ENCODE measurements at regions not wholly inside any gene's neighbourhood (a gene's known extent, or its start where the extent isn't known, plus 50 kb on each side); places are given as distances from the start of the nearest gene placed in this dataset.

- no peaks in the 10 kb centered on the region for H3F3A ChIP-seq (ENCODE audit: insufficient read depth, low read length)
- H3K27me3 ChIP-seq (ENCODE audit: insufficient read depth, low read length), result peaks cover 6% of the 10 kb centered on the region; the same call in 1 of the 2 replicates
- H3K9me3 ChIP-seq (ENCODE audit: low read length), result no peaks in the 10 kb centered on the region
- no peaks in the 10 kb centered on the region for H3K36me3 ChIP-seq (ENCODE audit: insufficient read depth, low read length)
- no peak overlapping the region for H2AFZ ChIP-seq (ENCODE audit: low read length)
- no peak for TF ChIP-seq CTCF (IDR thresholded peaks at IDR 0.05; ENCODE audit: low read length)
- no peak for TF ChIP-seq EZH2 (IDR thresholded peaks at IDR 0.05; ENCODE audit: borderline replicate concordance, low read length)
- no peaks in the 10 kb centered on the region for H3K79me2 ChIP-seq (ENCODE audit: insufficient read depth, low read length)
- H3K4me3 ChIP-seq (ENCODE audit: low read depth, low read length, poor library complexity, severe bottlenecking), result no peak overlapping the region
- no peaks in the 10 kb centered on the region for H3K9me2 ChIP-seq (ENCODE audit: low read depth, low read length)
- H3K9ac ChIP-seq (ENCODE audit: low read length), result no peak overlapping the region
- no peak overlapping the region for H3K4me2 ChIP-seq (ENCODE audit: low read length)
- no peaks in the 10 kb centered on the region for H4K20me1 ChIP-seq (ENCODE audit: insufficient read depth, low read length)
- H3K27ac ChIP-seq (ENCODE audit: low read depth, low read length, poor library complexity, severe bottlenecking), result no peak overlapping the region
- H3K4me1 ChIP-seq (ENCODE audit: insufficient read depth, low read length, severe bottlenecking), result no peaks in the 10 kb centered on the region
These were observed 247.9 kb downstream of the FOXD2 start for GRCh38 chr1:47685763-47686066.

- Histone ChIP-seq H3K27ac (ENCODE audit: low read depth, low read length, poor library complexity, severe bottlenecking) (no peak overlapping the region), H4K20me1 (ENCODE audit: insufficient read depth, low read length) (no peaks in the 10 kb centered on the region), H3K36me3 (ENCODE audit: insufficient read depth, low read length) (no peaks in the 10 kb centered on the region), H2AFZ (ENCODE audit: low read length) (no peak overlapping the region), H3K4me1 (ENCODE audit: insufficient read depth, low read length, severe bottlenecking) (no peaks in the 10 kb centered on the region), H3K4me3 (ENCODE audit: low read depth, low read length, poor library complexity, severe bottlenecking) (no peak overlapping the region), H3K4me2 (ENCODE audit: low read length) (no peak overlapping the region), H3F3A (ENCODE audit: insufficient read depth, low read length) (no peaks in the 10 kb centered on the region), H3K9me3 (ENCODE audit: low read length) (no peaks in the 10 kb centered on the region), H3K9me2 (ENCODE audit: low read depth, low read length) (no peaks in the 10 kb centered on the region), H3K79me2 (ENCODE audit: insufficient read depth, low read length) (no peaks in the 10 kb centered on the region), H3K9ac (ENCODE audit: low read length) (no peak overlapping the region), H3K27me3 (ENCODE audit: insufficient read depth, low read length) (peaks cover 6% of the 10 kb centered on the region; the same call in 1 of the 2 replicates)
- TF ChIP-seq EZH2 (IDR thresholded peaks at IDR 0.05; ENCODE audit: borderline replicate concordance, low read length) (no peak), CTCF (IDR thresholded peaks at IDR 0.05; ENCODE audit: low read length) (no peak)
These were observed 249.1 kb downstream of the FOXD2 start for GRCh38 chr1:47686731-47687630.

GRCh38 chr1:47687631-47688460, 250.0 kb downstream of the FOXD2 start:
- Histone ChIP-seq H3K4me3 (ENCODE audit: low read depth, low read length, poor library complexity, severe bottlenecking) (no peak overlapping the region), H3K79me2 (ENCODE audit: insufficient read depth, low read length) (no peaks in the 10 kb centered on the region), H3K27ac (ENCODE audit: low read depth, low read length, poor library complexity, severe bottlenecking) (no peak overlapping the region), H3K27me3 (ENCODE audit: insufficient read depth, low read length) (peaks cover 6% of the 10 kb centered on the region; the same call in 1 of the 2 replicates), H3K36me3 (ENCODE audit: insufficient read depth, low read length) (no peaks in the 10 kb centered on the region), H4K20me1 (ENCODE audit: insufficient read depth, low read length) (no peaks in the 10 kb centered on the region), H3K9me3 (ENCODE audit: low read length) (no peaks in the 10 kb centered on the region), H3K9me2 (ENCODE audit: low read depth, low read length) (no peaks in the 10 kb centered on the region), H3K4me1 (ENCODE audit: insufficient read depth, low read length, severe bottlenecking) (no peaks in the 10 kb centered on the region), H3F3A (ENCODE audit: insufficient read depth, low read length) (no peaks in the 10 kb centered on the region), H2AFZ (ENCODE audit: low read length) (no peak overlapping the region), H3K9ac (ENCODE audit: low read length) (no peak overlapping the region), H3K4me2 (ENCODE audit: low read length) (no peak overlapping the region)
- TF ChIP-seq EZH2 (IDR thresholded peaks at IDR 0.05; ENCODE audit: borderline replicate concordance, low read length) (no peak), CTCF (IDR thresholded peaks at IDR 0.05; ENCODE audit: low read length) (no peak)

Measured in OCI-LY1 (cell line).